Spinal cord (tissue), 9 donors: ENCODE measurements at regions not wholly inside any gene's neighbourhood (a gene's known extent, or its start where the extent isn't known, plus 50 kb on each side); places are given as distances from the start of the nearest gene placed in this dataset.
"Not testable (repeated sequence)": the region's sequence is repeated elsewhere in the genome, so short reads cannot be mapped to it uniquely, and the experiment has no call there.

Experiments
- DNase-seq, 6 donors: peaks; one replicate each; pipeline versions ENCODE4 v3.0.0 to v3.0.0-alpha.2; 2013 to 2015; ENCODE audit warnings: low spot score in 6 of 6, low read depth in 4 of 6
- H3K27ac ChIP-seq: one replicate; pipeline ENCODE4 v1.5.1; 2013; ENCODE audit warnings: low read depth, low read length, control low read depth
- H3K27me3 ChIP-seq: one replicate; pipeline ENCODE4 v1.6.1; 2013; ENCODE audit warnings: low read length; ENCODE audit not compliant: control insufficient read depth, insufficient read depth
- H3K36me3 ChIP-seq: one replicate; pipeline ENCODE4 v1.6.1; 2013; ENCODE audit warnings: low read length; ENCODE audit not compliant: control insufficient read depth, insufficient read depth
- H3K4me1 ChIP-seq: one replicate; pipeline ENCODE4 v1.6.1; 2013; ENCODE audit warnings: low read length; ENCODE audit not compliant: control insufficient read depth, insufficient read depth
- H3K4me3 ChIP-seq: one replicate; pipeline ENCODE4 v1.5.1; 2013; ENCODE audit warnings: low read depth, low read length, control low read depth
- H3K9me3 ChIP-seq: one replicate; pipeline ENCODE4 v1.6.1; 2013; ENCODE audit warnings: low read length; ENCODE audit not compliant: control insufficient read depth, insufficient read depth
- WGBS: methylation state at CpG from one replicate; pipeline ENCODE4 v1.1.5; 2013; ENCODE audit warnings: missing lambda C conversion rate; ENCODE audit not compliant: insufficient coverage; 5-methylcytosine and 5-hydroxymethylcytosine counted together
- donor health status: healthy.

DNA sequence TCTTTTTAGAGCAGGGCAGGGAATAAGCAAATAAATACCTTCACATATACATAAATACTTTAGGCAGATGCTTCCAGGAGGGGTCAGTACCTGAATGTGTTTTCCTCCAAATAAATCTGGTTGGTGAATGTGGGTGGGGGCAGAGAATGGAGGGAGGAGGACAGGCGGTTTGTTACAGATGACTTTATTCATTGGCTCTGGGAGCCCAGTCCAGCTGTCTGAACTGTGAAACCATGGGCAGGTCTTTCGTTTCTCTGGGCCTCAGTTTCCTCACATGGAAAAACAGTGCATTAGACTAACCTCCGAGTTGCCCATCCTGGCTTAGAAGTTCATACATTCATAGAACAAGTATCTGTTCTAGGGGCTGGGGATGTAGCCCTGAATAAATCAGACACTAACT, 124.6 kb downstream of the IER5 start:
- no peak overlapping the region for H3K4me3 ChIP-seq
- 84% methylated on average over 3 of the region's 3 CpGs for WGBS
- no peaks in the 10 kb centered on the region for H3K36me3 ChIP-seq
- H3K9me3 ChIP-seq = no peaks in the 10 kb centered on the region
- DNase-seq = no peak
- H3K27ac ChIP-seq = no peak overlapping the region
- peaks cover 4% of the 10 kb centered on the region for H3K4me1 ChIP-seq
- H3K27me3 ChIP-seq = no peaks in the 10 kb centered on the region

DNA sequence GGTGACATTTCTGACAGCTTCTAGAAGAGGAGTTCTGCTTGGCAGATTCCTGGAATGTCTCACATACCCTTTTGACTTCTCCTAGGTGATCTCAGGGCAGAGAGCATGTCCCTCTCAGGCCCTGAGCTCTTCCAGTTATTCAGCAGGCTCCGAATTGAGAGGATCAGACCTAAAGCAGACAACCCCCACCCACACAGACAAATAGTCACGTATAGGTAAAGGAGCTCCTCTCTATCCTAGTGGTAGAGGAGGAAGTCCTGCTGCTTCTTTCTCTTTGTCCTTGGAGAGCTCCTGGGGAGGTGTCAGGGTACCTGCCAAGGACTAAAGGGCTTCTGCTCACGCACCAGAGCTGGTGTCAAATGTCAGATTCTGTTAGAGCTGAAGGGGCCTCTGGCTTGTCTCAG, 128.1 kb downstream of the IER5 start:
- Histone ChIP-seq H3K4me3 (no peak overlapping the region), H3K27me3 (no peaks in the 10 kb centered on the region), H3K9me3 (no peaks in the 10 kb centered on the region), H3K4me1 (peaks cover 3% of the 10 kb centered on the region), H3K36me3 (no peaks in the 10 kb centered on the region), H3K27ac (no peak overlapping the region)
- WGBS = 60% methylated on average over 1 of the region's 3 CpGs
- no peak for DNase-seq

DNA sequence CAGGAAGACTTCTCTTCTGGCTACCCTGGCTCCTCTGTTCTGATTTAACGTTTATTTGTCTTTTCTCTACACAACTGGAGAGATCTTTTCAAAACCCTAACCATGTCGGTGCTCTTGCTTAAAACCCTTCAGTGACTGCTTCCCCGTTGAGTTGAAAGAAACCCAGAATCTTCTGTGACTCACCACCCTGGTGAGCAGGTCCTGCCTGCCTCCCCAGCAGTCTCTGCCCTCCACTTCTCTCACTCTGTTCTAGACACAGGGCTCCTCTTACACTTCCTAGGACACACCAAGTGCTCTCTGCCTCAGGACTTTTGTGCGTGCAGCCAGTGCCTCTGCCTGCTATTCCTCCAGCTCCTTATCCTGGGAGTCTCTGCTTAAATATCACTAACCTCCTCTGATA, 131.4 kb downstream of the IER5 start:
- no peak for DNase-seq
- Histone ChIP-seq H3K27ac (no peak overlapping the region), H3K36me3 (no peaks in the 10 kb centered on the region), H3K4me1 (peaks cover 3% of the 10 kb centered on the region), H3K4me3 (no peak overlapping the region), H3K9me3 (no peaks in the 10 kb centered on the region), H3K27me3 (no peaks in the 10 kb centered on the region)
- 86% methylated on average over 4 of the region's 4 CpGs for WGBS

DNA sequence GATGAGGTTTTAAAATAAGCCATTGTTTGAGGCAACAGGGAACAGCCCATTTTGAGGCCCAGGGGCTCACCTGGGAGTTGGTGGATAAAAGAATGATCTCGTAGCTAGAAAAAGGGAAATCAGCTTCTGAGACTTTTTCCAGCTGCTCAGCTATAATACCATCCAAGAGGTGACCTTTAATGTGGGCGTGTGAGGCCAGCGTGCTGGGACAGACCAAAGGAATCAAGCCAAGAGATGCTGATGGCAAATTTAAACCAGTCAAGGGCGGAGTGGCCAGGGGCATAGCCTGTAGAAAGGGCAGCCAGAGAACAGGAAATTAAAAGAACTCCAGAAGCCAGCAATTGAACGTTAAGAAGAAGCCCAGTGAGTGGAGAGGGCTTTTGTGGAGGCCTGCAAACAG, 132.6 kb downstream of the IER5 start:
- no peak overlapping the region for H3K4me3 ChIP-seq
- WGBS = 67% methylated on average over 4 of the region's 5 CpGs
- no peak for DNase-seq
- peaks cover 3% of the 10 kb centered on the region for H3K4me1 ChIP-seq
- no peaks in the 10 kb centered on the region for H3K9me3 ChIP-seq
- H3K27me3 ChIP-seq = no peaks in the 10 kb centered on the region
- no peak overlapping the region for H3K27ac ChIP-seq
- H3K36me3 ChIP-seq = no peaks in the 10 kb centered on the region

DNA sequence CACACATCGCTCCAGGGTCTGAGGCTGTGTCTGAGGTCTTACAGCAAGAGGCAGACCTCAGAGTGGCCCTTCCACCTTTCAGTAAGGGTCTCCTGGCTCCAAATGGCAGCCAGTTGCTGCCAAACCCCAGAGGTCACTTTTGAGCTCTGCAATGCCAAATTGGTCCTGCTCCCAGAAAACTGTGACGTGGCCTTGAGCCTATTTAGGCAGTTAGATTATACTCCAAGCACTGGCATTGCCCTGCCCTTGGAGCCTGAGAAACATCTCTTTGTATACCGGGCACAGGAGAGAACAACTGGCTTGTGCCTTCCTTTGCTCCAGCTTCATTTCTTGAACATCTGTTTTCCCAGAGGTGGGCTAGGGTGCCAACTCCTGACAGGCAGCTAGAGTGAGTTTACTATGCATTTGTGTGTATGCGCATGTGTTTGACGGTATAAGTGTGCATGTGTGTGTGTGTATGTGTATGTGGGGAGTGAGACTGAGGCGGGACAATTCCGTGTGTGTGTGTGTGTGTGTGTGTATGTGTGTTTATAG, 134.5 kb downstream of the IER5 start:
- peak in 1 of 6 donors; percentile 82 for DNase-seq
- 74% methylated on average over 5 of the region's 7 CpGs for WGBS
- H3K27me3 ChIP-seq = no peaks in the 10 kb centered on the region
- H3K9me3 ChIP-seq = no peaks in the 10 kb centered on the region
- no peaks in the 10 kb centered on the region for H3K36me3 ChIP-seq
- no peak overlapping the region for H3K4me3 ChIP-seq
- no peak overlapping the region for H3K27ac ChIP-seq
- H3K4me1 ChIP-seq = peaks cover 3% of the 10 kb centered on the region

DNA sequence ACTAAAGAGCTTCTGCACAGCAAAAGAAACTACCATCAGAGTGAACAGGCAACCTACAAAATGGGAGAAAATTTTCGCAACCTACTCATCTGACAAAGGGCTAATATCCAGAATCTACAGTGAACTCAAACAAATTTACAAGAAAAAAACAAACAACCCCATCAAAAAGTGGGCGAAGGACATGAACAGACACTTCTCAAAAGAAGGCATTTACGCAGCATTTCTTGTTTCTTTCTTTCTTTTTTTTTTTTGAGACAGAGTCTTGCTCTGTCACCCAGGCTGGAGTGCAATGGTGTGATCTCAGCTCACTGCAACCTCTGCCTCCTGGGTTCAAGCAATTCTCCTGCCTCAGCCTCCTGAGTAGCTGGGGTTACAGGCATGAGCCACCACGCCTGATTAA, 138.2 kb downstream of the IER5 start:
- no CpG with 5 or more reads among the region's 4 CpGs for WGBS
- H3K4me1 ChIP-seq, H3K27ac ChIP-seq, DNase-seq, H3K4me3 ChIP-seq, H3K9me3 ChIP-seq, H3K36me3 ChIP-seq, H3K27me3 ChIP-seq: not testable (repeated sequence)

DNA sequence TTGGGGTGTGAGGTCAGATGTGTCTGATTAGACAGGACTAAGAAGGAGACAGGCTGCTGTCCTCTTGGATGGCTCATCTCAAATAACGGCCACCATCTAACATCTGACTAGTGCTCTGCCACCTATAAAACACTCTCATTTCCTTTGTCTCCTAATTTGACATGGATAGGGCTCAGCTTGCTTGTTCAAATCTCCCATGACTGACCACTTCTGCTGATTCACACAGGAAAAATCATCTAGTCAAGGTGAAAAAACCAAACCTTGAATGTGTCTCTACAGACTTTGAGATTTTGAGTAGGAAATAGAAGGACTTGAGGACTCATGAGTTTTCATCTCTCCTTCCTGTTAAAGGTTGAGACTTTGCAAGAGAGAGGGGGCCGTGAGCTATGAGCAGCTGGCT, 150.6 kb downstream of the IER5 start:
- 100% methylated on average over 1 of the region's 2 CpGs for WGBS
- Histone ChIP-seq H3K4me1 (no peaks in the 10 kb centered on the region), H3K27ac (no peak overlapping the region), H3K9me3 (no peaks in the 10 kb centered on the region), H3K36me3 (no peaks in the 10 kb centered on the region), H3K4me3 (no peak overlapping the region), H3K27me3 (no peaks in the 10 kb centered on the region)
- DNase-seq = no peak

DNA sequence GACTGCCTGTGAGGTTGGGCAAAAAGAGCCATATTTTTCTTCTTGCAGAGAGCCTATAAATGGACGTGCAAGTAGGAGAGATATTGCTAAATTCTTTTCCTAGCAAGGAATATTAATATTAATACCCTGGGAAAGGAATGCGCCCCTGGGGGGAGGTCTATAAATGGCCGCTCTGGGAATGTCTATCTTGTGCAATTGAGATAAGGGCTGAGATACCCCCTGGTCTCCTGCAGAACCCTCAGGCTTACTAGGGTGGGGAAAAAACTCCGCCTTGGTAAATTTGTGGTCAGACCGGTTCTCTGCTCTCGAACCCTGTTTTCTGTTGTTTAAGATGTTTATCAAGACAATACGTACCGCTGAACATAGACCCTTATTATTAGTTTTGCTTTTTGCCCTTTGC, 157.8 kb downstream of the IER5 start:
- not testable (repeated sequence) for H3K36me3 ChIP-seq, H3K27ac ChIP-seq, H3K4me1 ChIP-seq, H3K9me3 ChIP-seq, H3K27me3 ChIP-seq, DNase-seq, H3K4me3 ChIP-seq
- WGBS = 100% methylated on average over 1 of the region's 8 CpGs

DNA sequence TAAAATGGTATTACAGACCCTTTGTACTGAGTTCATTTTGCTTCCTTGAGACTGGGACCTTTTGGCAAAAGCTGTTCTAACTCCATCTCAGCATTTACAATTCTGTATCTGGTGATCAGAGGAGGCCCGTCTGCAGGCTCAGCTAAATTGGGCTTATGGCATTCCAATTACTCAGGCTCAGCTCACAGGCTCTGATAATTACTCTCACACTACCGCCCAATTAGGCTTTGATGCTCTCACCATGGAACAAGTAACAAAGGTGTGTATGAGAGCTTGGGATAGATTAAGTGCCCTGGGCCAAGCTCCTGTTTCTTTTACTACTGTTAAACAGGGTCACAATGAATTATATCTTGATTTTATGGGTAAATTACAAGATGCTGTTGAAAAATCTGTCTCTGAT, 159.9 kb downstream of the IER5 start:
- not testable (repeated sequence) for H3K27me3 ChIP-seq, H3K9me3 ChIP-seq, H3K4me3 ChIP-seq, H3K27ac ChIP-seq, H3K4me1 ChIP-seq, H3K36me3 ChIP-seq
- no CpG with 5 or more reads among the region's 2 CpGs for WGBS
- peak in 2 of 6 donors; percentile 18 to 60 for DNase-seq

DNA sequence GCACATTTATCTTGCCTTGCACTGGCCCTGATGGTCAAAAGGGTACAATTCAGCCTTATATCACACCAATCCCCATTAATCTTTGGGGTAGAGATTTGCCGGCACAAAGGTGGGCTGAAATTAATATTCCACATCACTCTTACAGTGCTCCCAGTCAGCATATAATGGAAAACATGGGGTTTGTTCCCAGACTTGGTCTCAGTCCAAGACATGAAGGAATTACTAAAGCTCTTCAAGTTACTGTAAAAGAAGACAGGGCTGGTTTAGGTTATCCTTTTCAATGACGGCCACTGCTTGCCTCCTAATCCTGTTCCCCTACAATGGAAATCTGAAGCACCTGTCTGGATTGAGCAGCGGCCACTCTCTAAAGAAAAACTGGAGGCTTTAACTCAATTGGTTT, 160.7 kb downstream of the IER5 start:
- no peak for DNase-seq
- Histone ChIP-seq H3K36me3 (no peaks in the 10 kb centered on the region), H3K9me3 (no peaks in the 10 kb centered on the region), H3K27ac (no peak overlapping the region), H3K4me1 (no peaks in the 10 kb centered on the region), H3K27me3 (no peaks in the 10 kb centered on the region), H3K4me3 (no peak overlapping the region)
- 100% methylated on average over 1 of the region's 3 CpGs for WGBS
